HEK293 (cell line): ENCODE measurements at regions not wholly inside any gene's neighbourhood (a gene's known extent, or its start where the extent isn't known, plus 50 kb on each side); places are given as distances from the start of the nearest gene placed in this dataset.

ENCODE experiments used
- CTCF ChIP-seq: fragments of 450-650 bp; formaldehyde crosslinking; IDR thresholded peaks from 2 replicates; pipeline ENCODE4 v1.5.1; 2016; ENCODE audit warnings: missing biosample characterization, missing genetic modification characterization
- SETDB1 ChIP-seq: IDR thresholded peaks from one replicate; pipeline ENCODE4 v1.6.1; 2017; ENCODE audit warnings: mild to moderate bottlenecking, low read length, moderate library complexity, mixed read lengths; ENCODE audit not compliant: insufficient read length
- ZNF146 ChIP-seq: fragments of 450-650 bp; formaldehyde crosslinking; IDR thresholded peaks from 2 replicates; pipeline ENCODE4 v1.5.1; 2016; ENCODE audit warnings: missing biosample characterization, missing genetic modification characterization
- ZNF169 ChIP-seq: fragments of 450-650 bp; formaldehyde crosslinking; IDR thresholded peaks from 2 replicates; pipeline ENCODE4 v1.5.1; 2016; ENCODE audit warnings: missing biosample characterization, missing genetic modification characterization
- ZNF391 ChIP-seq: fragments of 450-650 bp; formaldehyde crosslinking; IDR thresholded peaks from 2 replicates; pipeline ENCODE4 v1.5.1; 2016; ENCODE audit warnings: low read depth, missing biosample characterization, missing genetic modification characterization, borderline replicate concordance

- no peak for TF ChIP-seq ZNF391 (tag by site-specific recombination)
- TF ChIP-seq CTCF (tag by site-specific recombination) = no peak
- TF ChIP-seq ZNF146 = no peak
- no peak for TF ChIP-seq SETDB1
- no peak for TF ChIP-seq ZNF169 (tag by site-specific recombination)
Measured at GRCh38 chr9:80797831-80798688, 891.3 kb downstream of the TLE1 start.
